ENCODE measurements at regions not wholly inside any gene's neighbourhood (a gene's known extent, or its start where the extent isn't known, plus 50 kb on each side); places are given as distances from the start of the nearest gene placed in this dataset.

DNA sequence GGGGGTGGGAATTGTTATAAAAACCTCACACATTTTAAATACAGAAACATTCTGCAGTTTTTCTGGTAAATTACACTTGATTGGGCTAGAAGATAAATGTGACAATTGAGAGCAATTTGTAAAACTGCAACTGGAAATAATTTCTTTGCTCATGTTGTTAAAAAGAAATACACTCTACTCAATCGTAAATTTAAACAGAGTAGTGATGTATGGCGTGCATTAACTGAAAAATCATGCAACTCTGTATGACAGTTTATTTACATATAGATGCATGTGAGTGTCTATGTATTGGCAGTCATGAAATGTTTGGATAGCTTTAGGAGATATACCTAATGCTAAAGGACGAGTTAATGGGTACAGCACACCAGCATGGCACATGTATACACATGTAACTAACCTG, 554.9 kb downstream of the PRELID2 start:
- Histone ChIP-seq H3K4me3 (ENCODE audit: low read depth, low read length) (no peak overlapping the region), H3K9me3 (ENCODE audit: control insufficient read depth, insufficient read depth, low read length) (no peaks in the 10 kb centered on the region), H3K4me1 (ENCODE audit: control insufficient read depth, insufficient read depth, low read length) (no peaks in the 10 kb centered on the region), H3K27ac (ENCODE audit: low read depth, low read length) (no peak overlapping the region), H3K9ac (ENCODE audit: low read depth, low read length) (no peak overlapping the region), H3K36me3 (ENCODE audit: control insufficient read depth, insufficient read depth, low read length) (no peaks in the 10 kb centered on the region), H3K27me3 (ENCODE audit: control insufficient read depth, insufficient read depth, low read length) (no peaks in the 10 kb centered on the region)

- H3K27me3 ChIP-seq (ENCODE audit: control insufficient read depth, insufficient read depth, low read length): 0 out of 2 replicates have a peak, but pooled peaks cover 5% of the 10 kb centered on the region
- H3K9me3 ChIP-seq (ENCODE audit: control insufficient read depth, insufficient read depth, low read length): peaks cover 18% of the 10 kb centered on the region
- peaks cover 5% of the 10 kb centered on the region; the same call in 1 of the 2 replicates for H3K4me1 ChIP-seq (ENCODE audit: control insufficient read depth, insufficient read depth, low read length)
- no peak overlapping the region for H3K4me3 ChIP-seq (ENCODE audit: low read depth, low read length)
- no peaks in the 10 kb centered on the region for H3K36me3 ChIP-seq (ENCODE audit: control insufficient read depth, insufficient read depth, low read length)
- H3K9ac ChIP-seq (ENCODE audit: low read depth, low read length): no peak overlapping the region
- H3K27ac ChIP-seq (ENCODE audit: low read depth, low read length): no peak overlapping the region
Observed at GRCh38 chr5:145260670-145261069, 574.5 kb downstream of the PRELID2 start.

- Histone ChIP-seq H3K27me3 (ENCODE audit: control insufficient read depth, insufficient read depth, low read length) (no peaks in the 10 kb centered on the region), H3K9ac (ENCODE audit: low read depth, low read length) (no peak overlapping the region), H3K9me3 (ENCODE audit: control insufficient read depth, insufficient read depth, low read length) (no peaks in the 10 kb centered on the region), H3K4me3 (ENCODE audit: low read depth, low read length) (no peak overlapping the region), H3K27ac (ENCODE audit: low read depth, low read length) (peak overlapping the region; percentile 5), H3K4me1 (ENCODE audit: control insufficient read depth, insufficient read depth, low read length) (peaks cover 35% of the 10 kb centered on the region), H3K36me3 (ENCODE audit: control insufficient read depth, insufficient read depth, low read length) (no peaks in the 10 kb centered on the region)
Observed at GRCh38 chr5:145247745-145248040, 587.4 kb downstream of the PRELID2 start.

- Histone ChIP-seq H3K27me3 (ENCODE audit: control insufficient read depth, insufficient read depth, low read length) (no peaks in the 10 kb centered on the region), H3K27ac (ENCODE audit: low read depth, low read length) (peak overlapping the region; percentile 5), H3K4me3 (ENCODE audit: low read depth, low read length) (no peak overlapping the region), H3K9ac (ENCODE audit: low read depth, low read length) (no peak overlapping the region), H3K4me1 (ENCODE audit: control insufficient read depth, insufficient read depth, low read length) (peaks cover 35% of the 10 kb centered on the region), H3K36me3 (ENCODE audit: control insufficient read depth, insufficient read depth, low read length) (no peaks in the 10 kb centered on the region), H3K9me3 (ENCODE audit: control insufficient read depth, insufficient read depth, low read length) (no peaks in the 10 kb centered on the region)
Observed at GRCh38 chr5:145246961-145247744, 588.0 kb downstream of the PRELID2 start.

GRCh38 chr5:145246379-145246778, 588.8 kb downstream of the PRELID2 start:
- Histone ChIP-seq H3K9me3 (ENCODE audit: control insufficient read depth, insufficient read depth, low read length) (no peaks in the 10 kb centered on the region), H3K4me1 (ENCODE audit: control insufficient read depth, insufficient read depth, low read length) (peaks cover 35% of the 10 kb centered on the region), H3K27me3 (ENCODE audit: control insufficient read depth, insufficient read depth, low read length) (no peaks in the 10 kb centered on the region), H3K4me3 (ENCODE audit: low read depth, low read length) (no peak overlapping the region), H3K9ac (ENCODE audit: low read depth, low read length) (no peak overlapping the region), H3K27ac (ENCODE audit: low read depth, low read length) (no peak overlapping the region), H3K36me3 (ENCODE audit: control insufficient read depth, insufficient read depth, low read length) (no peaks in the 10 kb centered on the region)

- H3K4me3 ChIP-seq (ENCODE audit: low read depth, low read length): no peak overlapping the region; the same call in 1 of the 2 replicates
Observed at GRCh38 chr5:145245354-145245753, 589.8 kb downstream of the PRELID2 start.

DNA sequence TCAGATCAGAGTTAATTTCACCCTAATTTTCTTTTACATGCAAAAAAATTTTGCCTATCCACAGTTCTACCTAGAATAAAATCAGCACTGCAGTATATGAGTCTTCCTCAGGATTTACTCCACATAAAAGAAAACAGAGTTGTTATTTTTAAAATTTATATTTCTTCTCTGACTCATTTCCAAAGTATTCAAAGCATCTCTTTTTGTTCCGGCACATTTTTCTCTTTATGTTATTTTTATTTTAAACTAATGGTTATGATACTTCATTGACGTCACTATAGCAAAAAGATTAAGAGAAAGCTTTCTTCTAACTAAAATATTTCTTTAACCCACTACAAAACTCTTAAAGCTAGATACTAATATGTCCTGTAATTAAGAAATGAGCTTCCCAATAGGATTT, 590.4 kb downstream of the PRELID2 start:
- H3K9me3 ChIP-seq (ENCODE audit: control insufficient read depth, insufficient read depth, low read length): no peaks in the 10 kb centered on the region
- no peak overlapping the region for H3K9ac ChIP-seq (ENCODE audit: low read depth, low read length)
- peak overlapping the region; percentile 63 for H3K27ac ChIP-seq (ENCODE audit: low read depth, low read length)
- H3K4me3 ChIP-seq (ENCODE audit: low read depth, low read length): no peak overlapping the region
- H3K36me3 ChIP-seq (ENCODE audit: control insufficient read depth, insufficient read depth, low read length): no peaks in the 10 kb centered on the region
- peaks cover 35% of the 10 kb centered on the region for H3K4me1 ChIP-seq (ENCODE audit: control insufficient read depth, insufficient read depth, low read length)
- H3K27me3 ChIP-seq (ENCODE audit: control insufficient read depth, insufficient read depth, low read length): no peaks in the 10 kb centered on the region

More at GRCh38 chr5:145245354-145245753, 589.8 kb downstream of the PRELID2 start:
- H3K27ac ChIP-seq (ENCODE audit: low read depth, low read length): peak overlapping the region; percentile 63
- no peak overlapping the region for H3K9ac ChIP-seq (ENCODE audit: low read depth, low read length)
- peaks cover 35% of the 10 kb centered on the region for H3K4me1 ChIP-seq (ENCODE audit: control insufficient read depth, insufficient read depth, low read length)
- H3K36me3 ChIP-seq (ENCODE audit: control insufficient read depth, insufficient read depth, low read length): no peaks in the 10 kb centered on the region
- H3K9me3 ChIP-seq (ENCODE audit: control insufficient read depth, insufficient read depth, low read length): no peaks in the 10 kb centered on the region
- no peaks in the 10 kb centered on the region for H3K27me3 ChIP-seq (ENCODE audit: control insufficient read depth, insufficient read depth, low read length)

- no peaks in the 10 kb centered on the region for H3K9me3 ChIP-seq (ENCODE audit: control insufficient read depth, insufficient read depth, low read length)
- peaks cover 35% of the 10 kb centered on the region for H3K4me1 ChIP-seq (ENCODE audit: control insufficient read depth, insufficient read depth, low read length)
- H3K27ac ChIP-seq (ENCODE audit: low read depth, low read length): peak overlapping the region; percentile 5
- no peaks in the 10 kb centered on the region for H3K27me3 ChIP-seq (ENCODE audit: control insufficient read depth, insufficient read depth, low read length)
- H3K9ac ChIP-seq (ENCODE audit: low read depth, low read length): no peak overlapping the region
- H3K4me3 ChIP-seq (ENCODE audit: low read depth, low read length): no peak overlapping the region
- H3K36me3 ChIP-seq (ENCODE audit: control insufficient read depth, insufficient read depth, low read length): no peaks in the 10 kb centered on the region
Observed at GRCh38 chr5:145244251-145244650, 590.9 kb downstream of the PRELID2 start.

- H3K9me3 ChIP-seq (ENCODE audit: control insufficient read depth, insufficient read depth, low read length): no peaks in the 10 kb centered on the region
- H3K4me3 ChIP-seq (ENCODE audit: low read depth, low read length): no peak overlapping the region
- no peaks in the 10 kb centered on the region for H3K27me3 ChIP-seq (ENCODE audit: control insufficient read depth, insufficient read depth, low read length)
- peaks cover 35% of the 10 kb centered on the region for H3K4me1 ChIP-seq (ENCODE audit: control insufficient read depth, insufficient read depth, low read length)
- H3K36me3 ChIP-seq (ENCODE audit: control insufficient read depth, insufficient read depth, low read length): no peaks in the 10 kb centered on the region
- no peak overlapping the region for H3K9ac ChIP-seq (ENCODE audit: low read depth, low read length)
- no peak overlapping the region for H3K27ac ChIP-seq (ENCODE audit: low read depth, low read length)
Observed at GRCh38 chr5:145243016-145243415, 592.1 kb downstream of the PRELID2 start.

DNA sequence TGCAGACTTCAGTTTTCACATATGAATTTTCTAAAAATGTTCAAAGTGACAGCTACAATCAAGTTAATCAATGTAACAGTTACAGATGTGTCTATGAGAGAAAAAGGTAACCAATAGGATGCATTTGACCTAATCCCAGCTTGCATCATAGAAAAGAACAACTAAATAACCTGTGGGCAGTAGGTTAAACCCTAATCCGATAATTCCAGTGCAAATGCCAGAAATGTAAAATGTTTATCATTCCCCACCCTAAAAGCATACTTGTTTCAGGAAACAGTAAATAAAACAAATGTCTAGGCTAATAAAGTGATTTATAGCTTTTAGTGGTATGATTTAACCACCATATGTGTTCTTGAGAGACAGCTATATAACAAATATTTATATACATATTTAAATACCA, 592.6 kb downstream of the PRELID2 start:
- H3K9ac ChIP-seq (ENCODE audit: low read depth, low read length): no peak overlapping the region
- no peak overlapping the region for H3K4me3 ChIP-seq (ENCODE audit: low read depth, low read length)
- no peaks in the 10 kb centered on the region for H3K9me3 ChIP-seq (ENCODE audit: control insufficient read depth, insufficient read depth, low read length)
- peaks cover 35% of the 10 kb centered on the region for H3K4me1 ChIP-seq (ENCODE audit: control insufficient read depth, insufficient read depth, low read length)
- no peaks in the 10 kb centered on the region for H3K36me3 ChIP-seq (ENCODE audit: control insufficient read depth, insufficient read depth, low read length)
- no peak overlapping the region for H3K27ac ChIP-seq (ENCODE audit: low read depth, low read length)
- no peaks in the 10 kb centered on the region for H3K27me3 ChIP-seq (ENCODE audit: control insufficient read depth, insufficient read depth, low read length)

GRCh38 chr5:145237843-145238242, 597.3 kb downstream of the PRELID2 start:
- Histone ChIP-seq H3K4me1 (ENCODE audit: control insufficient read depth, insufficient read depth, low read length) (peaks cover 10% of the 10 kb centered on the region), H3K9me3 (ENCODE audit: control insufficient read depth, insufficient read depth, low read length) (no peaks in the 10 kb centered on the region), H3K4me3 (ENCODE audit: low read depth, low read length) (no peak overlapping the region), H3K9ac (ENCODE audit: low read depth, low read length) (no peak overlapping the region), H3K27me3 (ENCODE audit: control insufficient read depth, insufficient read depth, low read length) (no peaks in the 10 kb centered on the region; the same call in 1 of the 2 replicates), H3K27ac (ENCODE audit: low read depth, low read length) (no peak overlapping the region), H3K36me3 (ENCODE audit: control insufficient read depth, insufficient read depth, low read length) (no peaks in the 10 kb centered on the region)

Measured in HUES48 (cell line).